ENCODE measurements at regions not wholly inside any gene's neighbourhood (a gene's known extent, or its start where the extent isn't known, plus 50 kb on each side); places are given as distances from the start of the nearest gene placed in this dataset.

DNA sequence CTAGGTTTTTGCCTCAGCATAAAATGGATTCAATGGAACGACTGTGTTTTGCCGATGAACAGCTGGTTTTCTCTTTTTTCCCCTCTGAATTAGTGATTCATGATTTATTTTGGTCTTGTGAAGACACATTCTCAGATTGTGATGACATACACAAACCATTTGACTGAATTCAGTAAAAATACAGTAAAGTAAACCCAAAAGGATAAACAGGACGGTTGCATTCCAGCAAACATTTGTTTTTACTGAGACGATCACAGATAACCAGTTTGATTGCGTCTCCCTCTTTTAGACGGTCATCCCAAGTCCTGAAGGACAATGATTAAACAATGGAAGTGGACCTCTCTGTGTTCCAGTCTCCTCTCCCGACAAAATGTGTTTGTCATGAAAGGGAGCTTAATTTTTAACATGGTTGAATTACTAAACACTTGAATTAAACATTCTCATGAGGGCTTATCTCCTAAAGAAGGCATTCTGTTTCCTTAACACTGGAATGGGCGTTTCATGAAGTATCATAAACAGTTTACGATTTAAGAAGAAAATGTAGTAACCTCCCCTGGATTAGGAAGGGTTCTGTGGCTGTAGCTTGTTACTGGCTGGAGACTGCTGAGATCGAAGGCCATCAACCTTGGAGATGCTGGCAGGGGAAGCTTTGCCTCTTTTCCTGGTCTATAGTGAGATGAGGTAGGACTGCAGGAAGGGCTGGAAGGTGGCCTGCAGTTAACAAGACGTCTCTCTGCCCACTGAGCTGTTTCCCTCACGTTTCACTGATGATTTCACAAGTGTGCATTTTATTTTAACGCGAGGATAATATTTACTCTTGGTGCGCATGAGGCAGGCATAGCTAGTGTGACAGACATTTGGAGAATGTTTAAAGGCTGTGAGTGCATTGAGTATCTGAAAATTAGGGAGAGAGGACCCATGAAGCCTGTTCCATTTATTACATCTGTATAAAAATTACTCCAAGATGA lies 457.9 kb downstream of the FGF9 start:
- H3K4me3 Mint-ChIP-seq = no peak overlapping the region
- H3K27ac Mint-ChIP-seq = no peak overlapping the region
- no peak for DNase-seq

DNA sequence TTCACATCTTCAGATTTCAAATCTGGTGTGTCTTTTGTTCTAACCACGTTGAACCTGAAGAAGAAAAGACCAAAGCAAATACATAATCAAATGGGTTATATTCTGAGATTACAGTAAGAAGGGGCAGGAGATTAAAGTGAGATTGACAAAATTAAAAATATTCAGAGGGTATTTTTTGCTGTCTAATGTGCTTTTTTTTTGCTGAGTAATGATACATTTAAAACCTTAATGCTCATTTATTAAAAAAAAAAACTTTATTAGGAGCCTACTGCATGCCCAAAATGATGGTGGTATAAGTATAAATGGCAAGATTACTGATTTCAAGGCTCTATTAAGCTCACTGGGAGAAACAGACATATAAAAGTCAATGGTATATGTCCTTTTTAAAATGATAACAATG lies 459.4 kb downstream of the FGF9 start:
- DNase-seq = no peak
- ChIA-PET POLR2A (no interaction called here), CTCF (no interaction called here)
- no peak overlapping the region for H3K27ac Mint-ChIP-seq
- peaks cover 4% of the 10 kb centered on the region for H3K36me3 Mint-ChIP-seq (ENCODE audit: low read depth)
- H3K9me3 Mint-ChIP-seq = peaks cover 6% of the 10 kb centered on the region
- peaks cover 24% of the 10 kb centered on the region for H3K4me1 Mint-ChIP-seq
- no peaks in the 10 kb centered on the region for H3K27me3 Mint-ChIP-seq
- H3K4me3 Mint-ChIP-seq = no peak overlapping the region

More for the DNA sequence above, 457.9 kb downstream of the FGF9 start:
- H3K4me1 Mint-ChIP-seq = peaks cover 24% of the 10 kb centered on the region
- ChIA-PET CTCF (no interaction called here), POLR2A (no interaction called here)
- H3K27me3 Mint-ChIP-seq = no peaks in the 10 kb centered on the region
- H3K36me3 Mint-ChIP-seq (ENCODE audit: low read depth) = peaks cover 4% of the 10 kb centered on the region
- H3K9me3 Mint-ChIP-seq = peaks cover 6% of the 10 kb centered on the region

DNA sequence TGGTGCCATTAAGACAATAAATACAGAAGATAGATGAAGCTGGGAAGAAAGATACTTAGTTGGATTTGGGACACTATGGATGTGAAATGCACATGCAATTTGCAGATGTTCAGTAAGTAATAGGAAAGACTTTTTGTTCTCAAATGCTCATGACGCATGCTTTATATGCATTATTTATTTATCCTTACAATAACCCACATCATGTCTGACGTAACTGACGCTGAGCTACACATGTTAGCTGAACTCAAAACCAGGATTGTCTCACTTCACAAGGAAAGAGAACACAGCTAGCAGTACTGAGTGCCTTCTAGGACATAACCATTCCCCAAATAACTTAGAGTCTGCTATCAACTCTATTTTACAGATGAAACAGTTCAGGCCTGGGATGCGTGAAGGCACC lies 463.4 kb downstream of the FGF9 start:
- Mint-ChIP-seq H3K9me3 (no peaks in the 10 kb centered on the region), H3K27ac (no peak overlapping the region), H3K4me1 (peaks cover 3% of the 10 kb centered on the region), H3K36me3 (ENCODE audit: low read depth) (no peaks in the 10 kb centered on the region), H3K27me3 (no peaks in the 10 kb centered on the region), H3K4me3 (no peak overlapping the region)
- POLR2A ChIA-PET = no interaction called here
- DNase-seq = no peak
- CTCF ChIA-PET = no interaction called here

DNA sequence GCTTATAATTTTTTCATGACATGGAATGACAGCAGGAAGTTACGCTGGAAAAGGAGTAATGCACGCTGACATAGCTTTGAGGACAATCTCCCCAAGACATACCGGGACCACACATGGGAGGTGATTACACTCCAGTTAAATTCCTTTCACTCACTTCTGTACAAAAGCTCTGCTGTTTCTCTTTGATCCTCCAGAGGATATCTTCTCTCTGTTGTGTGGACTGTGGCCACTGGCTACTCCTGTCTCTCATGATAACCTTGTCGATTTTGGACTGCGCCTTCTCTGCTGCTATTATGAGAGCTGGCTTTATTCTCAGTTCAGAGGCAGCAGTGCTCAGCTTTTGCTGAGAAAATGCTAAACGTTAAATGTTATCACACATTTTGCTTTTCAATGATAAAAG lies 464.6 kb downstream of the FGF9 start:
- DNase-seq = no peak
- Mint-ChIP-seq H3K4me1 (no peaks in the 10 kb centered on the region), H3K27me3 (peaks cover 2% of the 10 kb centered on the region), H3K36me3 (ENCODE audit: low read depth) (no peaks in the 10 kb centered on the region), H3K27ac (no peak overlapping the region), H3K4me3 (no peak overlapping the region), H3K9me3 (no peaks in the 10 kb centered on the region)
- CTCF ChIA-PET = no interaction called here
- POLR2A ChIA-PET = no interaction called here

DNA sequence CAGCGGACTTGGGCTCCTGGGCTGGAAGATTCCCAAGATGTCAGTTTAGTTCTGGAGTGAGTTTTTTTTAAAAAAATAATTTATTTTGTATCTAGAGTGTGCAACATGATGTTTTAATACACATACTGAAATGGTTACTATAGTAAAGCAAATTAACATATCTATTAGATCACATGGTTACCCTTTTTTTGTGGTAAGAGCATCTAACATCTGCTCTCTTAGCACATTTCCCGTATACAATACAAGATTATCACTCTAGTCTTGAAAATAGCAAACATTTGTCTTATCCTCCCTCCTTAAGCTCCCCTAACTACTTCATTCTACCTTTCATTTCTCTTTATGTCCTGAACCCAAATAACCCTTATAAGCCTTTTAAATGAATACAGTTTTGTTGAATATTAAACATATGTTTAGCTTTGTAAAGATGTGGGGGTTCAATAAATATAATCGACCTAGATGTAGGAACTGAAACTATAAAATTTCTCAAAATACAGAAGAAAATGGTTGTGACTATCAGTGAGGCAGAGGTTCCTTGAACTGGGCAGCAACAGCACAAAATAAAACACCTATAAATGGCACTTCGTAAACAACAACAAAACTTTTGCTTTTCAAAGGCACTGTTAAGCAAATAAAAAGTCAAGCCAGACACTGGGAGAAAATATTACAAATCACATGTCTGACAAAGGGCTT lies 466.6 kb downstream of the FGF9 start:
- CTCF ChIA-PET = no interaction called here
- H3K4me1 Mint-ChIP-seq = no peaks in the 10 kb centered on the region
- H3K36me3 Mint-ChIP-seq (ENCODE audit: low read depth) = no peaks in the 10 kb centered on the region
- peaks cover 2% of the 10 kb centered on the region for H3K27me3 Mint-ChIP-seq
- H3K9me3 Mint-ChIP-seq = no peaks in the 10 kb centered on the region
- DNase-seq = no peak
- POLR2A ChIA-PET = no interaction called here
- no peak overlapping the region for H3K27ac Mint-ChIP-seq
- no peak overlapping the region for H3K4me3 Mint-ChIP-seq

DNA sequence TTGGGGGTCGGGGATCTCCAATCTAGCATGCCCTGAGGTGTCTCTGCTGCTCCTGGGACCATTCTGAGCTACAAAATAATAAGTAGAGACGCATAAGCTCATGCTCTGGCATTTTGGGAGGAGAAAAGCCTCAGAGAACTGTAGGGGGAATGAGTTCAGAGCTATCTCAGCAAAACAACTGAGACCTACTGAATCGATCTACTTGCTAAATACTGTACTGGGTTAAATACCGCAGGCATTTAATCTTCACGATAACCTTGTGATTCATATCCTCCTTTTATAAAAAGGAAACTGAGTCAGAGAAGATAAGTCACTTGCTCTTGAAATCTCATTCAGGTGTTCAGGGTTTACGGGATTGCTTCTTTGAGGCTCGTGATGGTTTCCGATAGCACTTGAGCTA lies 468.1 kb downstream of the FGF9 start:
- POLR2A ChIA-PET = no interaction called here
- no peaks in the 10 kb centered on the region for H3K4me1 Mint-ChIP-seq
- no peak for DNase-seq
- CTCF ChIA-PET = no interaction called here
- H3K27ac Mint-ChIP-seq = no peak overlapping the region
- no peak overlapping the region for H3K4me3 Mint-ChIP-seq
- H3K9me3 Mint-ChIP-seq = no peaks in the 10 kb centered on the region
- H3K36me3 Mint-ChIP-seq (ENCODE audit: low read depth) = no peaks in the 10 kb centered on the region
- H3K27me3 Mint-ChIP-seq = peaks cover 2% of the 10 kb centered on the region

GRCh38 chr13:22141716-22142115 lies 470.8 kb downstream of the FGF9 start:
- ChIA-PET CTCF (no interaction called here), POLR2A (no interaction called here)
- Mint-ChIP-seq H3K36me3 (ENCODE audit: low read depth) (no peaks in the 10 kb centered on the region), H3K27ac (no peak overlapping the region), H3K27me3 (peaks cover 2% of the 10 kb centered on the region), H3K4me1 (no peaks in the 10 kb centered on the region), H3K9me3 (peaks cover 2% of the 10 kb centered on the region), H3K4me3 (no peak overlapping the region)
- no peak for DNase-seq

DNA sequence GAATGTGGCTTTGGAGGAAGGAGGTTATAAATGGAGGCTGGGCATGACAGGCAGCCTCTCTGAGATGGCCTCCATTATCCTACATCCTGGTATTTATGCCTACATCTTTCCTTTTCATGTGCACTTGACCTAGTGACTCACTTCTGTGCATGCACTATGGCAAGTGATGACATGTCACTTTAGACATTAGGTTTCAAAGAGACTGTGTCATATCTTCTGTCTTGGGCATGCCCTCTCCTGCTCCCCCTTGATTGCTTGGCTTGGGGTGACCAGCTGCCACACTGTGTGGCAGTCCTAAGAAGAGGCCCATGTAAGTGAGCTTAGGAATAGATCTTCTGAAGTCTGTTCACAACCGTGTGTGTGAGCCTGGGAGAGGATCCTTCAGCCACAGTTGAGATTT lies 472.8 kb downstream of the FGF9 start:
- Mint-ChIP-seq H3K27me3 (peaks cover 2% of the 10 kb centered on the region), H3K27ac (no peak overlapping the region), H3K4me1 (no peaks in the 10 kb centered on the region), H3K36me3 (ENCODE audit: low read depth) (no peaks in the 10 kb centered on the region), H3K4me3 (no peak overlapping the region), H3K9me3 (peaks cover 8% of the 10 kb centered on the region)
- ChIA-PET POLR2A (no interaction called here), CTCF (no interaction called here)
- no peak for DNase-seq

DNA sequence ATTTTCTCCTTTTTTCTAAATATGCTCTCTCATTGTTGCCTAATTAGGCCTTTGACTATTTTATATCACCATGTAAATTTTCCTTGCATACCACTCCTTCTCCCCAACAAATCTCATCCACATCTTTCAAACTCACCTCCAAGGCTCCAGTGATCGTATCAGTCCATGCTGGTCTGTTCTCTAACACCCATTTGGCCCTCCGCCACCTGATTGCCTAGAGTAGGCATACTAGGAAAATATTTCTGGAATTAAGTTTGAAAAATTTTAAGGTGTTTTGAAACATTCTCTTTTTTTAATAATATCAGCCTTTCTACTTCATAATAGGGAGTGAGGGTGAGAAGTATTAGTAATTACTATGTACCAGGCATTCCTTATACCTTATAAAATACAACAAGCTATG lies 473.9 kb downstream of the FGF9 start:
- Mint-ChIP-seq H3K36me3 (ENCODE audit: low read depth) (no peaks in the 10 kb centered on the region), H3K27ac (no peak overlapping the region), H3K4me1 (no peaks in the 10 kb centered on the region), H3K4me3 (no peak overlapping the region), H3K27me3 (peaks cover 2% of the 10 kb centered on the region), H3K9me3 (peaks cover 10% of the 10 kb centered on the region)
- ChIA-PET POLR2A (no interaction called here), CTCF (no interaction called here)
- DNase-seq = no peak

- peaks cover 2% of the 10 kb centered on the region for H3K27me3 Mint-ChIP-seq
- no peak overlapping the region for H3K4me3 Mint-ChIP-seq
- H3K27ac Mint-ChIP-seq = no peak overlapping the region
- ChIA-PET CTCF (no interaction called here), POLR2A (no interaction called here)
- DNase-seq = no peak
- H3K36me3 Mint-ChIP-seq (ENCODE audit: low read depth) = no peaks in the 10 kb centered on the region
- H3K9me3 Mint-ChIP-seq = peaks cover 10% of the 10 kb centered on the region
- no peaks in the 10 kb centered on the region for H3K4me1 Mint-ChIP-seq
Observed at GRCh38 chr13:22148187-22148586, 477.3 kb downstream of the FGF9 start.

- ChIA-PET POLR2A (no interaction called here), CTCF (no interaction called here)
- Mint-ChIP-seq H3K27me3 (peaks cover 2% of the 10 kb centered on the region), H3K4me3 (no peak overlapping the region), H3K4me1 (no peaks in the 10 kb centered on the region), H3K36me3 (ENCODE audit: low read depth) (peaks cover 4% of the 10 kb centered on the region), H3K9me3 (peaks cover 6% of the 10 kb centered on the region), H3K27ac (no peak overlapping the region)
- DNase-seq = no peak
Observed at GRCh38 chr13:22152751-22153150, 481.9 kb downstream of the FGF9 start.

- CTCF ChIA-PET = no interaction called here
- Mint-ChIP-seq H3K9me3 (no peaks in the 10 kb centered on the region), H3K36me3 (ENCODE audit: low read depth) (peaks cover 4% of the 10 kb centered on the region), H3K4me1 (no peaks in the 10 kb centered on the region), H3K27ac (no peak overlapping the region), H3K4me3 (no peak overlapping the region), H3K27me3 (peaks cover 2% of the 10 kb centered on the region)
- POLR2A ChIA-PET = no interaction called here
- no peak for DNase-seq
Observed at GRCh38 chr13:22154041-22154440, 483.2 kb downstream of the FGF9 start.

GRCh38 chr13:22161871-22162270 lies 491.0 kb downstream of the FGF9 start:
- no peak for DNase-seq
- H3K9me3 Mint-ChIP-seq = no peaks in the 10 kb centered on the region
- no peaks in the 10 kb centered on the region for H3K27me3 Mint-ChIP-seq
- peak overlapping the region; percentile 6 for H3K4me3 Mint-ChIP-seq
- H3K4me1 Mint-ChIP-seq = peaks cover 19% of the 10 kb centered on the region
- H3K36me3 Mint-ChIP-seq (ENCODE audit: low read depth) = no peaks in the 10 kb centered on the region
- no peak overlapping the region for H3K27ac Mint-ChIP-seq
- ChIA-PET POLR2A (no interaction called here), CTCF (no interaction called here)

DNA sequence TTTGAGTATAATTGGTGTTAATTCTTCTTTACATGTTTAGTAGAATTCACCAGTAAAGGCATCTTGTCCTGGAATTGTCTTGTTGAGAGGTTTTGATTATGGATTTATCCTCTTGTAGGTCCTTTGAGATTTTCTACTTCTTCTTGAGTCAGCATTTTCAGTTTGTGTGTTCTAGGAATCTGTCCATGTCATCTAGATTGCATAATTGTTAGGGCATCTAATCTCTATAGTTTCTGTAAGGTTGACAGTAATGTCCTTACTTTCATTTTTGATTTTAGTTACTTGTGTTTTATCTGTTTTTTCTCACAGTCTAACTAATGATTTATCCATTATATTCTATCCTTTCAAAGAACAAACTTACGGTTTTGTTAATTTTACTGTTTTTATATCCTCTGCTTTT lies 492.0 kb downstream of the FGF9 start:
- no peak for DNase-seq
- Mint-ChIP-seq H3K4me3 (peak overlapping the region; percentile 26), H3K27me3 (no peaks in the 10 kb centered on the region), H3K4me1 (peaks cover 19% of the 10 kb centered on the region), H3K36me3 (ENCODE audit: low read depth) (no peaks in the 10 kb centered on the region), H3K9me3 (no peaks in the 10 kb centered on the region), H3K27ac (no peak overlapping the region)
- CTCF ChIA-PET = interaction anchor here (0.6 kb wide), 1 partner anchor 30 kb away, joined by 3 read pairs; no protein-coding TSS in a partner anchor
- POLR2A ChIA-PET = no interaction called here
